HG02938 (cell line): ENCODE measurements at regions not wholly inside any gene's neighbourhood (a gene's known extent, or its start where the extent isn't known, plus 50 kb on each side); places are given as distances from the start of the nearest gene placed in this dataset.
A peak's percentile ranks its signal among the peaks of the same experiment; 100 is the strongest.
"Not testable (repeated sequence)": the region's sequence is repeated elsewhere in the genome, so short reads cannot be mapped to it uniquely, and the experiment has no call there.

Experiments
- ATAC-seq: cut with Tn5 transposase; IDR thresholded peaks from one replicate; pipeline ENCODE4 v1.9.1; 2021; ENCODE audit warnings: mild to moderate bottlenecking, moderate library complexity; ENCODE audit not compliant: unreplicated experiment

DNA sequence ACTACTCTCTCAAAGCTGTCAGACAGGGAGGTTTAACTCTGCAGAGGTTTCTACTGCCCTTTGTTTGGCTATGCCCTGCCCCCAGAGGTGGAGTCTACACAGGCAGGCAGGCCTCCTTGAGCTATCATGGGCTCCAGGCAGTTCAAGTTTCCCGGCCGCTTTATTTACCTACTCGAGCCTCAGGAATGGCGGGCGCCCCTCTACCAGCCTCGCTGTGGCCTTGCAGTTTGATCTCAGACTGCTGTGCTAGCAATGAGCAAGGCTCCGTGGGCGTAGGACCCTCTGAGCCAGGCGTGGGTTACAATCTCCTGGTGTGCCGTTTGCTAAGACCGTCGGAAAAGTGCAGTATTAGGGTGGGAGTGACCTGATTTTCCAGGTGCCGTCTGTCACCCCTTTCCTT, 124.3 kb downstream of the PTCHD1 start:
- not testable (repeated sequence) for ATAC-seq

DNA sequence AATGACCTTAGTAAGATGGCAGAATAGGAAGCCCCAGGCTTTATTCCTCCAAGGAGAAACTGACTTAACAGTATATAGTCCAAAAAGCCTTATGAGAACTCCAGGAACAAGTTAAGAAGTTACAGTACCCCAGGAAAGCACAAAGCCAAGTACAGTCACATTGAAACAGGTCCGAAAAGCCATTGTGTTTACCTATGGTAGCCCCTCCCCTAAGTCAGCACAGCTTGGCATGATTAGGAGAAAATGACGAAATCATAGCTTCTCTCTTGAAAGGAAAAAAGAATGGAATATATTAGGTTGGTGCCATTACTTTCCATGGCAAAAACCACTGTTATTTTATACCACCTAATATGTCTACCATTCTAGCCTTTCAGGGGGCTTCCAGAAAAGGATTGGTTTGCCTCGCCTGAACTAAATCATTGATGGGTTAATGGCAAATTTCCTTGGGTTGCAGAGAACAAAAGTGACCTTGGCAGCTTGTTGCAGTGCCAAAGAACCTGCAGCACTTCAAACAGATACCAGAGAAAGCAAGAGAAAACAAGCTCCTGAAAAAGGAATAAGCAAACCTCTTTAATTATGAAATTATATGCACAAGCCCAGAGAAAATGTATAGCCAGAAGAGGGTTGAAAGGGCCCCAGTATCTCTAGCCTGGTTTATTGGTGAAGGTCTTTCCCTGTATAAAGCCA, 130.6 kb downstream of the PTCHD1 start:
- ATAC-seq: no peak

DNA sequence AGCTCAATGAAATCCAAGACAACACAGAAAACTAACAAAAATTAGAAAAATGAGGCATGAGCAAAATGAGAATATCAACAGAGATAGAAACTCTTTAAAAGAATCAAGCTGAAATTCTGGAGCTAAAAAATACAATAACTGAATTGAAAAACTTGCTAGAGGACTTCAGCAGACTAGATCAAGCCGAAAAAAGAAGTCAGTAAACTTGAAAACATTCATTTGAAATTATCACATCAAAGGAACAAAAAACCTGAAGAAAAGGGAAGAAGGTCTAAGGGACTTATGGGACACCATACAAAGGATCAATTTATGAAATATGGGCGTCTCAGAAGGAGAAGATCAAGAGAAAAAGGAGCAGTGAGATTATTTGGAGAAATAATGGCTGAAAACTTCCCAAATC, 131.3 kb downstream of the PTCHD1 start:
- no peak for ATAC-seq

DNA sequence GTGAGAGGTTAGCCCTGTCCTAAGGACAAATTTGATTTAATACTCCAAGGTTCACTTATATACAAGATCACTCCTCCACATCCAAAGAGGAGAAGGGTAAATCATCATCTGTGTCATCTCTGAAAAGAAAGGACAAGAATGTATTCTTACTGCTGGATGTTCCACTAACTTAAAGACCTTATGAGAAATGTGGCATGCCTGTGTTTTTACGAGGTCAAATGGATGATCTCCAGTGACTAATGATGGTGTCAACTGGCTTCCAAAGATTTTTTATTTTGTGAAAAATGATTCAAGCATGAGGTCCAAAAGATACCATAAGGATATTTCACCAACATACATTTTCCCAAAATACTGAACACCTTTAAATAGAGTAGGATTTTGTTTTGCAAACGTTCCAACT, 143.4 kb downstream of the PTCHD1 start:
- no peak for ATAC-seq

DNA sequence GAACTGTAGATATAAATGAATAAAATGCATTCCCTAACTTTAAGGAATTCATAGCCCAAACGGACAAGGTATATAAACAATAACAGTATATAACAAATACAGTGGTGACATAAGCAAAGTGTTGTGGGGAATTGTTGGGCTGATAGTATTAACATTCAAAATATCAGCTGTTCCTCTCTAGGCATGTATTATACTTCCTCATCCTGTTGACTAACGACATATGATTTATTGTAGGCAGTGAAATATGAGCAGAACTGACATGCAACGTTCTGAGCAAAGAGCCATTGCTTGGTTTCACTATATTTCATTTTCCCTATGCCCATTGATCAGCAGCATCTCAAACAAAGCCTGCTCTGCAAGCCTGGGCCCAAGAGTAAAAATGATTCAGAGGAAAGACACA, 143.9 kb downstream of the PTCHD1 start:
- ATAC-seq: no peak

DNA sequence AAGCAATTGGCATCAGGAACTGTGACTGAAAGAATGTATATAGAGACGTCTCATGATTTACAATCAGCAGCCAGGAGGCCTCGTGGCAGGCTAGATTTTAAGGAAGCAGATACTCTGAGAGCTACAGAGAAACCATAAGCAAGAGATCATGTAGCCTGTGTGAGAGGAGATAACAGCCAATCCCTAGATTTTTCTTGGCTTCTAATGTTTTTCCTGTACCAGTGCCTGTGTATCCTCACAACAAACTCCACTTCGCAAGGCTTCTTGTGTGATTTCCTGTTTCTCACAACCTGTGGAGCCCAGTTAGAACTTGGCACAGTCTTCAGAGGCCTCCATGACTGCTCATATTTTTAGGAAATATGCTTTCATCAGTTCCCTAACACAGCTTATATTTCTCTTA, 147.9 kb downstream of the PTCHD1 start:
- ATAC-seq: no peak

DNA sequence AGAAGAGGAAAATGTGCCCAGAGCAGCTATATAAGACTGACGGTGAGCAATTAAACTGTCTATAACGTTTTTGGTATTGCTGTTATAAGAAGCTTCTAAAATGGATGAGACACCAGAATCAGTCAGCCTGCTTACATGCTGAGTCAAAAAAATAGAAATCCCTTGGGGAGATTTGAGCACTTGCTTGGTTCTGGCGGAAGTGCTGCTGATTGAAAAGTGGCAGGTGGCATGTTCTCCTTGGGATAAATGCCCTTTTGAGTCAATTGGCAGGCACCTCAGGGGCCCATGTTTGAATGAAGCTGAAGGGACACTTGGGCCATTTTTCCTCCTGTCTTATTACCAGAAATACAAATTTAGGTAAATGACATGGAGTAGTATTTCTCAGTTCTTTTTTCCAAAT, 148.7 kb downstream of the PTCHD1 start:
- no peak for ATAC-seq

DNA sequence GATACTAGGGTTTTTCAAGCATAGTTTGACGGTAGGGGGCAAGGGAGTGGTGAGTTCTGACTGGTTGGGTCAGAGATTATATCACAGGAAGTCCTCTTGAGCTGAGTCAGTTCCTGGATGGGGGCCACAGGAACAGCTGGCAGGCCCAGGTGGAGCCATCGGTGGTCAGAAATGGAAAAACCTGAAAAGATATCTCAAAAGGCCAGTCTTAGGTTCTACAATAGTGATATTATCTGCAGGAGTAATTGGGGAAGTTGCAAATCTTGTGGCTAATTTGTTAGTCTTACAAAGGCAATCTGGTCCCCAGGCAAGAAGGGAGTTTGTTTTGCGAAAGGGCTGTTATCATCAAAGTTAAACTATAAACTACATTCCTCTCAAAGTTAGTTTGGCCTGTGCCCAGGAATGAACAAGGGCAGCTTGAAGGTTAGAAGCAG, 159.3 kb downstream of the PTCHD1 start:
- ATAC-seq: peak; percentile 69

DNA sequence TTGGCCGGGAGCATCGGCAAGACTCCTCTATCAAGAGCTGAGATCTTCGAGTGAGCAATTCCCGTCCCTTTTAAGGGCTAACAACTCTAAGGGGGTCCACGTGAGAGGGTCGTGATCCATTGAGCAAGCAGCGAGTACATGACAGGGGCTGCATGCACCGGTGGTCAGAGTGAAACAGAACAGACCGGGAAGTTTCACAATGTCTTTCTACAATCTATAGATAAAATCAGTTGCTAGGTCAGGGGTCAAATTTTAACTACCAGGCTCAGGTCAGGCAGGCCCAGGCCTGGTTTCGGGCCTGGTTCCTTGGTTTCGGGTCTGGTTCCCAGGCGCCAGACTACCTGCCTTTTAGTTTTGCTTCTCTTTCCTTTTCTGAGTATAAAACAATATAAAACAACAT, 160.1 kb downstream of the PTCHD1 start:
- no peak for ATAC-seq

DNA sequence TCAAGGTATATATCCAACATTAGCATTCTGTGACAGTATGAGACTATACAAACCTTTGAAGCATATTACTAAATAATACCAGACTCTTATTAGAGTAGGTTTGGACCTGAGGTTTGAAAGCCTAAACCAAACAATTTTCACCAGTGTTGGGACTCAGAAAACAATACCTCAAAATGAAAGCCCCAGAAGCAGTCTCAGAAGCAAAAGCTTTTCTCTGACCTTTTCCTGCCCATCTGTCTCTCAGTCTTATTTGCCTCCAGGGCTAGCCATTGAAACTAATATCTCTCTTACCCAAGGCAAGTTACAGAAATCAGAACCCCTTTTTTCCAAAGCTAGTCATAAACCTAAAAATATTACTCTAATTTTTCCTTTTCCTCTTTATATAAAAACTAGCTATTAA, 163.3 kb downstream of the PTCHD1 start:
- peak; percentile 61 for ATAC-seq

DNA sequence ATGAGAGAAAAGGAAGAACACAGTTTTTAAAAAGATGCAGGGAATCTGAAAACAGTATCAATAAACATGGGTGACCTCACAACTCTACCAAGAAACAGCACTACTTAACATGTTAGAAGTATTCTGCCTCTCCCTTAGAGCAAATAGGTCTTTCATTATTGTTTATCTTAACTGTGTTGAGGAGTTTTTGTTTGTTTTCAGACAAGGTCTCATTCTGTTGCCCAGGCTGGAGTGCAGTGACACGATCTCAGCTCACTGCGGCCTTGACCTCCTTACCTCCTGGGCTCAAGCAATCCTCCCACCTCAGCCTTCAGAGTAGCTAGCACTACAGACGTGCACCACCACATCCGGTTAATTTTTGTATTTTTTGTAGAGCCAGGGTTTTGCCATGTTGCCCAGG, 165.3 kb upstream of the PRDX4 start:
- ATAC-seq: no peak

DNA sequence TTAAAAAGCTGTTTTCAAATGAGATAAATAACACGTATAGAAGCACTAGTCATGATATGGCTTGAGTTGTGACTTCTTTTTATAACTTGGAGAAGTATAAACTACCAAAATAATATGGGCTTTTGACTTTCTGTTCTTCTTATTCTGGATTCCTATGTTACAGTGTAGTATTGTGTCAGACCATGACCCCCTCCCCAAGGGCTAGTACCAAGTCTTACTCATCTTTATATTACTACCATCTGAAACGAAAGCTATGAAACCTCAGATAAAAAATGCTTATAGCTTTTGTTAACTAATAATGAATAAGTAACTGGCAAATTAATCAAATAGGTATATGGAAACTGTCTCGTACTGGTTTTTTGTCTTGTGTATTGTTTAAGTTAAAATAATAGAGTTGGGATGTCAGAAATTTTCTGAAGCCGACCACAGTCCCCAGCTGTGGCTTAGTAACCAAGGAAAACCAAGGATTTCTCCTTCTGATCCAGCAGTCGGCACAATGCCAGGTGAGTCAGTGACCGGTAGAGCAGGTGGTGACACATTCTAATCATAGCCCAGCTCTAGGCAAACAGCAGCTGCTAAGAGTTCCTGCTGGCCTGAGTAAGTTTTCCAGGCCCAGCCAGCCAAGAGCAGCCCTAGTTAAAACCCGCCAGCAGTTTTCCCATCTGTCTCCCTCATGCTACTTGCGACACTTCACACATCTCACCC, 163.3 kb upstream of the PRDX4 start:
- ATAC-seq: no peak

DNA sequence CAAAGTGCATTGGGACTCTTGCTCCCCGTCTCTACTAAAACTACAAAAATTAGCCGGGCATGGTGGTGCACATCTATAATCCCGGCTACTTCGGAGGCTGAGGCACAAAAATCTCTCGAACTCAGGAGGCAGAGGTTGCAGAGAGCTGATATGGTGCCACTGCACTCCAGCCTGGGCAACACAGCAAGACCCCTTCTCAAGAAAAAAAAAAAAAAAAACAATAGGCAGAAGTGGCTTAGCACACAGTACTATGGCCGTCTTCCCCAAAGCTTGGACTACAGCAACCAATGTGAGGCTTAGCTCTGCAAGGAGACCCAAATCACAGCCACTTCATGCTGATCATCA, 162.8 kb upstream of the PRDX4 start:
- no peak for ATAC-seq

DNA sequence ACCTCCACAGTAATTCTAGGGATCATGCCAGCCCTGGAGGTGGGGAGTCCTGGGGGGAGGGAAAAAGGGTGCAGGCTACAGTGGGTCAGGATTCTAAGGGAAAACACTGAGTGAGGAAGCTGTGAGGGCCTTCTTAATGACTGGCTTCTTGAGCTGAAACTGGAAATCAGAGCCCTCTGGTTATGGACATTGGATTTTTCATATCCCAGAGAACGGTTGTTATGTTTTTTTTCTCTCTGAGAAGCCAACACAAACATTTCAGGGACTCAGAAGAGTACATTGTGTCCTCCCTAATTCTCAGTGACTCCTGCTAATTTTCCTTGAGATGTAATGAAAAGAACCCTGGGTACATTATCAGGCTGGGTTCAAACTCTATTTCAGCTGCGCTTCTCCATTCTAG, 162.4 kb upstream of the PRDX4 start:
- no peak for ATAC-seq

DNA sequence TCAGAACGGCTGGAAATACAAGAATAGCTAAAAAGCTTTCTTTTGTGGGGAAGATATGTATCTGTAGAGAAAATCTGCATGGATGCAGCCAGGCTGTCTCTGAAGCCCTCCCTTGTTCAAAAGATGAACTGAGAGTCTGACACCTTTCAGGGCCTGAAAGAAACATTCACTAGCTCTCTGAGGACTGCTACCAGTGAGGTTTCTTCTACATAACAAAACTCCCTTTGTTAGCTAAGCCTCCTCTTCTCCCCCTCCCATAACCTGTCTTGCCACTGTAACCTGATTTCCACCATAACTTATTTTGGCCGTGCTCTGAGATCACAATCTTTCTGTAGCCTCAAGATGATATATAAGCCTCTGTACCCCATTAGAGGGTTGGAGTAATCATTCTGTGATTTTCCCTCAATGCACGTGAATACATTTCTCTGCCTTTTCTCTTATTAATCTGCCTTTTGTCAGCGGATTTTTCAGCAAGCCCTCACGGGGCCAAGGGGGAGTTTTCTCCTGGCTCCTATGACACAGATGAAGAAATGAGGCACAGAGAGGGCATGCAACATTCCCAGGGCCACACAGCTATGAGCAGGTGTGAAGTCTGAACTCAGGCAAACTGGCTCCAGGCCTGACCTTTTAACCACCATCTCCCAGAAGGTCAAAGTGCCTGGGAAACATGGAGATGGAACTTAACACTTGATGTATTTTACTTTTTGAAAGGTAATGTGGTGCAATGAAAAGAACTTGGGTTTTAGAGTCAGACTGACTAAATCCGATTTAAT, 161.6 kb upstream of the PRDX4 start:
- ATAC-seq: no peak

DNA sequence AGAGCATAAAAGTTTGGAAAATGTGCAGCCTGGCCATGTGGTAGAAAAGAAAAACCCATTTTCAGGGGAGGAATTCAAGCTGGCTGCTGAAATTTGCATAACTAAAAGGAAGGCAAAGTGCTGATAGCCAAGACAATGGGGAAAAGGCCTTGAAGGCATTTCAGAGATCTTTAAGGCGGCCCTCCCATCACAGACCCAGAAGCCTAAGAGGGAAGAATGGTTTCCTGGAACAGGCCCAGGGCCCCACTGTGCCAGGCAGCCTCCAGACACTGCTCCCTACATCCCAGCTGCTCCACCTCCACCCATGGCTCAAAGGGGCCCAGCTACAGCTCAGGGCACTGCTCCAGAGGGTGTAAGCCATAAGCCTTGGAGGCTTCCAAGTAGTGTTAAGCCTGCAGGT, 158.0 kb upstream of the PRDX4 start:
- ATAC-seq: no peak

DNA sequence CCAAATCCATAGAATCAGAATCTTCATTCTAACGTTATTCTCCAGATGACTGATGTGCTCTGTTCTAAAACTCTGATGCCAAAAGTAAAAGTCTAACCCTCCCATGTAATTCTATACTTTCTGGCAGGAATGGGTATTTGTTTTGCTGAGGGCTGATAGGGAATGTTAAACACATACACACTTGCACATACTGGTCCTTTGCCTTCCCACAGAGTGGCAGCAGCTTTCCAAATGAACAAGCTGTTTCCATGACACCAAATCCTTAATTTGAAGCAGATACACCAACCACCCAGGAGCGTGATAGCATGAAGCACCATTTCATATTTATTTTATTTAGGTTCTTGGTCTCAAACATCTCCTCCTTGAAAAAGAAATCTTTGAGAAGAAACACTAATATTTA, 155.5 kb upstream of the PRDX4 start:
- no peak for ATAC-seq

DNA sequence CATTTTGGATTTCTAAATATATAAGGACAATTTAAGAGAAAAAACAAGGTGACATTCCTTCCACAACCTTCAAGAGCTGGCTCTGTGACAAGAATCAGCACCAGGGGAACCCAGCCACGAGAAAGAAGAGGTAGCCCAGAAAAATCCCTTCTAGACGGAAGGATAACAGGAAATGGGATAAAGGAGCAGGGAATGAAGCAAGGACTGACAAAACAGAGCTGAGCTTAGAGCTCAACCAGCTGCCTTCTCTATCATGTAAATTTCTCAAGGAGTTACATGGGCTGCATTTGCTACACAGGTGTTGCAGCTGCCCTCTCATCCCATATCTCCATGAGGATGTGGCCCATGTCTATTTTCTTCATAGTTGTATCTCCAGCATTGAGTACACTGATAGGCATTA, 154.2 kb upstream of the PRDX4 start:
- no peak for ATAC-seq

DNA sequence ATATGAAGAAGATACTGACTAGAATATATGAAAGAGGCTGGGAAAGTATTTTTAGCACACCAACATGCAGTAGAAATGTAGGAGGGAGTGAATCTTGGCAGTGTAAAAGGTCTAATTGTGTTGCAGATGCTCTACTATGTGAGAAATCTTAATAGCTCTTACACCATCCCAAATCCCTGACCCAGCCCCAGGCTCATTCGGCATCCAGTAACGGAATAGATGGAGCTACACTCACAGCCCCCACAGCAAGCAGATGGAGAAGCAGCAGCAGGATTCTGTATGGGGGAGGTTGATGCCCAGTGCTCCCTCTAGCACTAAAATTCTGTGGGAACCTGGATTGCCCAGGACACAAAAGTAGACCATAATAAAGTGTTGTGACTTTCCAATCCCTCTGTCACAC, 153.2 kb upstream of the PRDX4 start:
- ATAC-seq: no peak

DNA sequence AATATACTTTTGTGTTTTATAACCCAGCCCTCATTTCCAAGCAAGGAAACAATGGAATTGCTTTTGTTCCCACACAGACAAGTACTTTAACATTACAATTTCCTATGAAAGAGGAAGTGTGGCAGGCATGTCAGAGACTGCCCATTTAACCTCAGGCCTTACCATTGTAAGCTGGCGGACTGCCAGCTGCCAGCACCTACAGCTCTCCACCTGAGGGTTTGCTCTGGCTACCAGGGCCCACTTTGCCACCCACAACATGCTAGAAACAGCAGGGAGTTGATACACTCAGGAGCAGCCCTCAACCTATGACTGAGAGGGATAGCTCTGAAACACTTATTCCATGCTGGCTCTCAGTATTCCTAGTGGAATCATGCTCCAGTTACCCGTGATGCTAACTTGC, 152.3 kb upstream of the PRDX4 start:
- ATAC-seq: no peak

DNA sequence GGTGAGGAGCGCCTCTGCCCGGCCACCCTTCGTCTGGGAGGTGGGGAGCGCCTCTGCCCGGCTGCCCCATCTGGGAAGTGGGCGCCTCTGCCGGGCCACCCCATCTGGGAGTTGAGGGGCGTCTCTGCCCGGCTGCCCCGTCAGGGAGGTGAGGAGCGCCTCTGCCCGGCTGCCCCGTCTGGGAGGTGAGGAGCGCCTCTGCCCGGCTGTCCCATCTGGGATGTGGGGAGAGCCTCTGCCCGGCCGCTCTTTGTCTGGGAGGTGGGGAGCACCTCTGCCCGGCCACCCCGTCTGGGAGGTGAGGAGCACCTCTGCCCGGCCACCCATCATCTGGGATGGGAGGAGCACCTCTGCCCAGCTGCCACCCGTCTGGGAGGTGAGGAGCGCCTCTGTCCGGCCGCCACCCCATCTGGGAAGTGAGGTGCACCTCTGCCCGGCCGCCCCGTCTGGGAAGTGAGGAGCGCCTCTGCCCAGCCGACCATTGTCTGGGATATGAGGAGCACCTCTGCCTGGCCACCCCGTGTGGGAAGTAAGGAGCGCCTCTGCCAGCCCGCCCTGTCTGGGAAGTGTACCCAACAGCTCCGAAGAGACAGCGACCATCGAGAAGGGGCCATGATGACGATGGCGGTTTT, 144.2 kb upstream of the PRDX4 start:
- ATAC-seq: not testable (repeated sequence)

DNA sequence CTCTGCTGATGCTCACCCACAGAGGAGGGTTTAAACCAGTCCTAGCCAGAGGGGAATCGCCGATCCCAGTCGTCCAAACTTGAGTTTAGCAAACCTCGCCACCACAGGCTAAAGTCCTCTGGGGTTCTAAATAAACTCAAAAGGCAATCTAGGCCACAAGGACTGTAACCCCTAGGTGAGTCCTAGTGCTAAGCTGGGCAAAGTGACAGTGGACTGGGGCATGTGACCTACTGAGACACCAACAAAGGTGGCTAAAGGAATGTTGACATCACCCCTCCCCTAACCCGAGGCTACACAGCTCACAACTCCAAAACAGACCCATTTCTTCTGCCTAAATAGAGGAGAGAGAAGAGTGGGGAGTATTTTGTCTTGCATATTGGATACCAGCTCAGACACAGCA, 142.8 kb upstream of the PRDX4 start:
- ATAC-seq: no peak
